ENCODE measurements at regions not wholly inside any gene's neighbourhood (a gene's known extent, or its start where the extent isn't known, plus 50 kb on each side); places are given as distances from the start of the nearest gene placed in this dataset.

GRCh38 chr13:105063676-105064075, 1471.8 kb downstream of the EFNB2 start:
- no peak overlapping the region for H3K27ac Mint-ChIP-seq
- H3K9ac ChIP-seq (ENCODE audit: extremely low read depth, low read length, poor library complexity, severe bottlenecking): no peak overlapping the region
- no peak for TF ChIP-seq CTCF (conservative IDR thresholded peaks at IDR 0.05)
- DNase-seq: no peak
- no peaks in the 10 kb centered on the region for H3K4me1 Mint-ChIP-seq
- H3K27ac ChIP-seq (ENCODE audit: low read depth, low read length): no peak overlapping the region
- no peaks in the 10 kb centered on the region for H3K27me3 ChIP-seq (ENCODE audit: control insufficient read depth, insufficient read depth, low read length, poor library complexity, severe bottlenecking)
- no peaks in the 10 kb centered on the region for H3K27me3 Mint-ChIP-seq (ENCODE audit: insufficient read depth)
- no peaks in the 10 kb centered on the region for H3K4me1 ChIP-seq (ENCODE audit: control insufficient read depth, insufficient read depth, low read length)
- H3K9me3 ChIP-seq (ENCODE audit: control insufficient read depth, low read length): no peaks in the 10 kb centered on the region
- H3K4me3 ChIP-seq (ENCODE audit: low read length): no peak overlapping the region
- H3K36me3 ChIP-seq (ENCODE audit: control insufficient read depth, insufficient read depth, low read length): no peaks in the 10 kb centered on the region
- no peaks in the 10 kb centered on the region for H3K36me3 Mint-ChIP-seq (ENCODE audit: low read depth)
- no peak overlapping the region for H3K4me3 Mint-ChIP-seq
- 92 to 100% methylated on average over 2 to 5 of the region's 5 CpGs for WGBS, 2 experiments (ENCODE audit: insufficient coverage in 1 of 2, insufficient read length in 1 of 2)
- H3K9me3 Mint-ChIP-seq: no peaks in the 10 kb centered on the region

DNA sequence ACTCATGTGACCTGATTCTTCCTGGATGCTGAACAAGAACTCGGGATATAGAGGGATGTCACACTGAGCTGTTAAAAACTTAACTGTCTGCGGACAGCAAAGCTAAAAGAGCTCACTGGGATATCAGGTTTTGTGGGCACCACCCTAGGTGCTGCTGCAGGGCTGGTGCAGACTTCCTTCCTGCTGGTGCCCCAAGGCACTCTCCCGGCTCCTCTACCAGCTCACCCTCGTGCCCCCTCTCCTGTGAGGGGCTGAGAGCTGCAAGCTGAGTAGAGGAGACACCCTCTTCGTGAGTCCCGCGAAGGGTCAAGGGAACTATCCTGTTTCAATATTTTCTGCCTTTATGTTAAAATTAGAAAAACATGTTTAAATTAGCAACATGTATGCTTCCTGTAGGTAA, 1475.7 kb downstream of the EFNB2 start:
- no peak for TF ChIP-seq CTCF (conservative IDR thresholded peaks at IDR 0.05)
- no peaks in the 10 kb centered on the region for H3K27me3 ChIP-seq (ENCODE audit: control insufficient read depth, insufficient read depth, low read length, poor library complexity, severe bottlenecking)
- no peak overlapping the region for H3K9ac ChIP-seq (ENCODE audit: extremely low read depth, low read length, poor library complexity, severe bottlenecking)
- H3K27me3 Mint-ChIP-seq (ENCODE audit: insufficient read depth): no peaks in the 10 kb centered on the region
- no peaks in the 10 kb centered on the region for H3K4me1 Mint-ChIP-seq
- H3K9me3 Mint-ChIP-seq: no peaks in the 10 kb centered on the region
- H3K4me1 ChIP-seq (ENCODE audit: control insufficient read depth, insufficient read depth, low read length): no peaks in the 10 kb centered on the region
- DNase-seq: no peak
- no peak overlapping the region for H3K4me3 ChIP-seq (ENCODE audit: low read length)
- H3K36me3 ChIP-seq (ENCODE audit: control insufficient read depth, insufficient read depth, low read length): no peaks in the 10 kb centered on the region
- no peak overlapping the region for H3K4me3 Mint-ChIP-seq
- 83 to 95% methylated on average over 4 to 5 of the region's 7 CpGs for WGBS, 2 experiments (ENCODE audit: insufficient coverage in 1 of 2, insufficient read length in 1 of 2)
- no peak overlapping the region for H3K27ac Mint-ChIP-seq
- H3K27ac ChIP-seq (ENCODE audit: low read depth, low read length): no peak overlapping the region
- H3K36me3 Mint-ChIP-seq (ENCODE audit: low read depth): no peaks in the 10 kb centered on the region
- H3K9me3 ChIP-seq (ENCODE audit: control insufficient read depth, low read length): no peaks in the 10 kb centered on the region

DNA sequence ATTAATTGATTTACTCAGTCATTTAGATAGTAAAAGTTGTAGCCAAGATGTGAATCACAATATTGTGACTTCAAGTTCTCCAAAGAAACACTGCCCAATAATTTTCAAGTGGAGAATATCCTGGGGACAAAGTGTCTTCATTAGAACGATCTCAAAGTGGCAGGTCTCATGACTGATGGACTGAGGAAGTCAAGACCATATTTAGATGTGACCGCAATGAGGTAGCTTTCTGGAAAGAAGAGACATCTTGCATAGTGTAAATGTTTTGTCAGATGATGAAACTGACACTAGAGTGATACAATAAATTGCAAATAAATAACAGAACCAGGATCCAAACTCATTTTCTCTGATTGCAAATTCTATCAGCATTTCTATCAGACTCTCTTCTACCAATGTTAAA, 1476.9 kb downstream of the EFNB2 start:
- H3K36me3 ChIP-seq (ENCODE audit: control insufficient read depth, insufficient read depth, low read length): no peaks in the 10 kb centered on the region
- Mint-ChIP-seq H3K27me3 (ENCODE audit: insufficient read depth) (no peaks in the 10 kb centered on the region), H3K36me3 (ENCODE audit: low read depth) (no peaks in the 10 kb centered on the region), H3K9me3 (no peaks in the 10 kb centered on the region), H3K27ac (no peak overlapping the region), H3K4me1 (no peaks in the 10 kb centered on the region), H3K4me3 (no peak overlapping the region)
- DNase-seq: no peak
- 83 to 94% methylated on average over 2 of the region's 2 CpGs for WGBS, 2 experiments (ENCODE audit: insufficient coverage in 1 of 2, insufficient read length in 1 of 2)
- no peaks in the 10 kb centered on the region for H3K9me3 ChIP-seq (ENCODE audit: control insufficient read depth, low read length)
- H3K27ac ChIP-seq (ENCODE audit: low read depth, low read length): no peak overlapping the region
- no peaks in the 10 kb centered on the region for H3K27me3 ChIP-seq (ENCODE audit: control insufficient read depth, insufficient read depth, low read length, poor library complexity, severe bottlenecking)
- no peaks in the 10 kb centered on the region for H3K4me1 ChIP-seq (ENCODE audit: control insufficient read depth, insufficient read depth, low read length)
- no peak overlapping the region for H3K9ac ChIP-seq (ENCODE audit: extremely low read depth, low read length, poor library complexity, severe bottlenecking)
- H3K4me3 ChIP-seq (ENCODE audit: low read length): no peak overlapping the region
- TF ChIP-seq CTCF (conservative IDR thresholded peaks at IDR 0.05): no peak

Measured in endodermal cell (in vitro differentiated cells).